ENCODE measurements at regions not wholly inside any gene's neighbourhood (a gene's known extent, or its start where the extent isn't known, plus 50 kb on each side); places are given as distances from the start of the nearest gene placed in this dataset.

- TF ChIP-seq CHD7 (IDR thresholded peaks at IDR 0.05; ENCODE audit: insufficient replicate concordance, low read length) (no peak), SP2 (IDR thresholded peaks at IDR 0.05; ENCODE audit: low read length) (no peak), BRCA1 (IDR thresholded peaks at IDR 0.05; ENCODE audit: low read depth, low read length) (no peak), RNF2 (IDR thresholded peaks at IDR 0.05; ENCODE audit: borderline replicate concordance, low read depth, low read length, missing control alignments, poor library complexity, severe bottlenecking) (no peak), CTBP2 (IDR thresholded peaks at IDR 0.05; ENCODE audit: borderline replicate concordance, insufficient read depth, insufficient read length, low read length) (no peak), CHD2 (IDR thresholded peaks at IDR 0.05; ENCODE audit: low read length) (no peak), NRF1 (IDR thresholded peaks at IDR 0.05; ENCODE audit: low read depth, low read length) (no peak), SIX5 (IDR thresholded peaks at IDR 0.05; ENCODE audit: low read depth, low read length) (no peak), SUZ12 (IDR thresholded peaks at IDR 0.05; ENCODE audit: low read length) (no peak), RBBP5 (IDR thresholded peaks at IDR 0.05; ENCODE audit: borderline replicate concordance, low read depth, low read length) (no peak), FOSL1 (IDR thresholded peaks at IDR 0.05; ENCODE audit: insufficient read depth, low read depth, low read length) (no peak)
These were observed 180.7 kb upstream of the IL15 start (continued) for GRCh38 chr4:141455651-141456050.

All from H1 (cell line).